GM21619 (cell line): ENCODE measurements at regions not wholly inside any gene's neighbourhood (a gene's known extent, or its start where the extent isn't known, plus 50 kb on each side); places are given as distances from the start of the nearest gene placed in this dataset.

Experiments used
- ATAC-seq: cut with Tn5 transposase; IDR thresholded peaks from one replicate; pipeline ENCODE4 v1.9.1; 2021; ENCODE audit not compliant: unreplicated experiment

DNA sequence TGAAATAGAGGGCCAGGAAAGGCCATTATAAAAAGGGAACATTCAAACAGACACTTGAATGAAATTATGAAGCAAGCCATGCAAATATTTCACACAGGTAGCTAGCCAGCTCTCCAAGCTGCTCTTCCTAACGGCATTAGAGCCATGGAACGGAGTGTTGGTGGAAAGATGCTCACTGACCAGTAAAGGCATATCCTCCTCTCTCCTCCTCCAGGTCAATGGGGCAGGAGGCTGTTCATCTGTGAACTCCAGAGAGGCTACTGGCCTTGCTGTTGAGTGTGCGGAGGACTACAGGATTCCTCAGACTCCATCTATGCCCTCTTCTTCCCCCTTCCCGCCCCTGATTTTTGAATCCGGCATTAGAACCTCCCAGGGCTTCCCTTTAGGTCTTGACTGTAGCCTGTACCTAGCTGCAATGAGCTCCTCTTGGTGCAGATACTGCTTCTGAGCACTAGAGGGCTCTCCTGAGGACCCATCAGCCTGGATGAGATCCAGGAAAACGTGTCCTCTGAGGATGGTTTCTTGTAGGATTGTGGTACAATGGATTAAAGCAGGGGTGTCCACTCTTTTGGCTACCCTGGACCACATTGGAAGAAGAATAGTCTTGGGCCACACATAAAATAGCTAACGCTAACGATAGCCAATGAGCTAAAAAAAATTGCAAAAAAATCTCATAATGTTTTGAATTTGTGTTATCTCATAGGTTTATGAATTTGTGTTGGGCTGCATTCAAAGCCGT is 162.2 kb downstream of the SREK1 start:
- ATAC-seq = no peak

DNA sequence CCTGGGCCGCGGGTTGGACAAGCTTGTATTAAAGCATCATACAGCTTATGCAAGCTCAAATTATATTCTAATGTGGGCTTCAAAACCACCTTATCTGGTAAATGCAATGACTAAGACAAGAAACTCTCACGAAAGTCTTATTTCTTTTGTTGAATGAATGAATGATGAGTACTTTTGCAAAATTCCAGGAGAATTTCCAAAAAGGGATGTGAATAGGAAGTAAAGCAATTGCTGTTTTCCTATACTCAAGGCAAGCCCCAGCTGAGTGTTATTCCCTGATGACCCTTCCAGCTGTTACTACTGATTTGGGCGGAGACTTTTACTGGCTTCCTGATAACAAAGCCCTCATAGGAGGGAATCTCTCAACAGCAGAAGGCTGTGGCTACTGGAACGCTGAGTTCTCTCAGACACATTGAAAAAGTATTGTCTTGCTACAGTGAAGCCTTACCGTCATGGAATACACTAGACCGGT is 162.8 kb downstream of the SREK1 start:
- no peak for ATAC-seq

DNA sequence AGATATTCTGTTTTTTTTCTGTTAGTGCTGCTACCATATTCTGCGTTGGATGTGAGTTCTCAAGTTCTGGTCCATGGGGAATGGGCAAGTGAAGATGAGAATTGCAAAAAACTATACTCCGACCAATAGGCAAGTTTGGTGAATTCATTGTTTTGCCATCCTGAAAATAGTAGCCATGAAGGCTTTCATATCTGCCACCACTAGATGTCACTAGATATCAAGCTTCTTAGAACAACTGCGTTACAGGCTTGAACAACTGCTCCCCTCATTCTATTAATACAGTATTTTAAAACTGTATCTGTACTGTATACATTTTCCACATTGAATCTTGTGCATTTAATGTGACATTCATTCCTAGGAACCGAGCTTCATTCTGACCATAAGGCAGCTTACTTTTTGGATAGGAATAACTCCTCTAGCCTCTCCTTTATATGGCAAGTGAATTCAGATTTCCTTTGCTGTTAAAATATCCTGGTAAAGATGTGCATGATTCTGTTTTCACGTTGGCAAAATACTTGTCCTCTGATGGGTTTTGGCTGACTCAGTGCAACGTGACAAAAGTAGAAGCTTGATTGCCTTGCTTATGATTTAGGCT is 163.6 kb downstream of the SREK1 start:
- peak; percentile 78 for ATAC-seq

DNA sequence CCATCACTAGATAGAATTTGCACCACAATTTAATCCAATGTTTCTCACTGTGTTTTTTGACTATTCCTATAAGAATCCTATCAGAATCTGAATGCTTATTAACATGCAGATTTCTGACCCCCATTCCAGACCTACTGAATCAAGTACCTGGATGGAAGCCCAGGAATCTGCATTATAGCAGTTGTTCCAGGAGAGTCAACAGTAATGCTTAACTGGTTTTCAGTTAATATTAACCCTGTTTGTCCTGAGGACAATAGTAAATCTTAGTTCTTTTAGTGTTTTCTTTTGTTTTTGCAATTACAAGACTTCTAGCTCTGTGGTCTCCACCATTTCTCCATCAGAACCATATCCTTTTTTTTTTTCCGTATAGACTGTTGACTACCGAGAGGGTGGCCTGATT is 168.2 kb downstream of the SREK1 start:
- no peak for ATAC-seq

DNA sequence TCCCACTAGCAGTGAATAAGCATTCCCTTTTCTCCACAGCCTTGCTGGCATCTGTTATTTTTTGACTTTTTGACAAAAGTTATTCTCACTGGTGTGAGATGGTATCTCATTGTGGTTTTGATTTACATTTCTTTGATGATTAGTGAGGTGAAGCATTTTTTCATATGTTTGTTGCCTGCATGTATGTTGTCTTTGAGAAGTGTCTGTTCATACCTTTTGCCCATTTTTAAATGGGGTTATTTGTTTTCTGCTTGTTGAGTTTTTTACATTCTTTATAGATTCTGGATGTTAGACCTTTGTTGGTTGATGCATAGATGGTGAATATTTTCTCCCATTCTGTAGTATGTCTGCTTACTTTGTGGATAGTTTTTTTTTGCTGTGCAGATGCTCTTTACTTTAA is 171.7 kb downstream of the SREK1 start:
- no peak for ATAC-seq

DNA sequence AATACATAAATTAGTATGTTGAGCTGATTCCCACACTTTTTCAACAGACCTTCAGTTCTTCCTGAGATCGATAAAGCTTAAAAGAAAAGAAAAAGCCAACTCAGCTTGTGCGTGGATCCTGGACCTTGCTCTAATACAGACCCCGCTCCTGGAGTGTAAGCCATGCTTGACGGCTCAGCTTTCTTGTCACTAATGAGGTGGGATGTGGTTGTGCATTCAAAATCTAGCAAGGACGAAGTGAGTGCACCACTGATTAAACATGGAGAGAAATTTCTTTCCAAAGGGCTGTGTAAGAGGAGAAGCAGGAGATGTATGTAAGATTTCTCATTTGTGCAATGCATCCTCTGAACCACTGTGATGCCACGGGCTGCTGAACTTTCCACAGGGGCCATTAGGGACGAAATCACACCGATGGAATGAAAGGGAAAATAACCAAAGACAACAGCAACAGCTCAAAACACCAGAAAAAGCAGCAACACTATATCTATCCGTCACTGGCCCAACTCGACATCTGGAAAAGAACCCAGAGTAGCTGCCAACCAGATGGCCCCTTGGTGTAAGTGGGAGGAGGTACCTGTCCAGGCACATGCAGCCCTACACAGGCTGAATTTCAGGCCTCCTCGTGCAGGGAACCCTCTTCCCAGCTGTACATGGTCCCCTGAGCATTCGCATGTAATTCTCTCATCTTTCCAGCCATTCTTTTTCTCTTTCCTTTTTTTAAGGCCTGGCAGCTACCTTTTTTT is 178.9 kb downstream of the SREK1 start:
- ATAC-seq = no peak

DNA sequence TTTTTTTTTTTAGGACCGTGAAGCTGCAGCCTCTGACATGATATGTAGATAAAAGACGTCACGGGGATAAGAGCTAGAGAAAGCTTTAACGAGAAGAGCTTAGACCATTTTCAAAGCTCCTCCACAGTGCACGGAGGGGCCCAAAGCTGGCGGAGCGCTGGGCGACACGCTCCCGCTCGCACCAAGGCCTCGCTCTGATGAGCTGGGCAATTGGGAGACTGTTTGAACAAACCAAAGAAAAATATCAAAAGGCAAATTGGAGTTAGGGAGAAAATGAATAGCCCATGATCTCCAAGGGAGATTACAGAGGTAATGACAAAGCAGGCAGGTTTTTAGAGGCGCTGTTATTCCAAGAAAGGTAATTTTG is 179.4 kb downstream of the SREK1 start:
- ATAC-seq = no peak

DNA sequence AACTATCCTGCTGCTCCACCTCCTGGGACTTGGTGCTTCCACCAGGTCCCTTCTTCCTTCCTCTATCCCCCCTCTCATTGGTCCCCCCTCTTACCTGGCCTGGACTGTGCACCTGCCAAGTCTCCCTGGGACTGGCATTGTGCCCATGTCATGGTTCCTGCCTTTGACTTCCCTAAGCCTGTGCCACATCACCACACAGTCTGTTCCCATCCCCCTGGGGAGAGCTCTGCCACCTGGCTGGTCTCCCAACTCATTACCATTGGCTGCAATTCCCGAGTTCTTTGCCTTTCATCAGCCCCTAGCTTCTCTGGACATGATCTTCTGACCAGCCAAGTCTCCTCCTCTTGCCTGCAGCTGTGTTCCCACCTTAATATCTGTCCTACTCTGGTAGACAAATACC is 180.3 kb downstream of the SREK1 start:
- no peak for ATAC-seq

DNA sequence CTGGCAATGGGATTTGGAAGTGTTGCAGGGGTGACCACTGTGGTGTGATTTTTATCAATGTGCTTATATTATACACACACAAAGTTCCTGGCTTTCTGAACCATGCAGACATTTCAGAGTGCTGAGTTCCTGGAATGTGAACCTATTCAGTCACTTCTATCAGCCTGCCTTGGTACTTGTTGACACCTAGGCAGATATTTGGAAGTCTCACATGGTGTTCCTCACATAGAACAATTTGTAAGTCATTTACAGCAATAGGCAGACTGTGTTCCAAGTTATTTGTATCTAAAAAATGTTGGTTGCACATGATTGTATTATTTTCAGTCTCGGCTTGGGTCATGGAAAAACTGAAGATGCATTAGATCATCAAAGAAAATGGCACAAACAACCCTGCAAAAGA is 182.2 kb downstream of the SREK1 start:
- no peak for ATAC-seq

DNA sequence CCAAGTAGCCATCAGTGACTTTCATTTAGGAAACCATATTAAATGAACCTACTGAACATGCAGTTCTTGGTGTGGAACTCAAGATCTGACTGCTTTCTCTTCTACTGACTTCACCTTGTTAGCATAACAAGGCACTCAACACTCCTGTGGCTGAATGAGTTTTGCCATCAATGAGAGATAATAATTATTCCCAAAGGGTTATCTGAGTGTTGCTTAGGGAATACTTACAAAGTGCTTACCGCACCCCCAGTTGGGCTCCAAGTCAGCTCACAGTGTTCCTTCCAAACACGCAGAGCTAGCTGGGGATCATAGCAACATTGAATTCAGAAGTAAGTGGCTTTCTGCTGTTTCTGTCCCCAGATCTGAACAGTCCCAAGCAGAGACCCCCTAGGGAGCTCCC is 182.9 kb downstream of the SREK1 start:
- no peak for ATAC-seq

DNA sequence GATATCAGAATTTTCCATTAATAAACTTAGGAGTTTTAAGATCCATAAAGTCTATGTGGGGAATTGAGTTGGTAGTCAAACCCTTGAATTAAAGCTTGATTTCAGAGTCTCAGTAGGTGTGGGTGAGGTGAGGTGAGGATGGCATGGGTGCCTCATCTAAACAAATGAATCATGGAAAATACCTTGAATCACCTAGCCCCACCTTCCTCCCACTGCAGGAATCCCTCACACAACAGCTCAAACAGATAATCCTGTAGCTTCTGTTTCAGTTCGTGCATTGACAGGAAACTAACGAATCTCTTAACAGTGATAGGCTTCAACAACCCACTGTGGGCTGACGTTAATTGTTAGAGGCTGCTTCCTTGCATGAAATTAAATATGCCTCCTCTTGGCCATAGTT is 185.0 kb downstream of the SREK1 start:
- no peak for ATAC-seq

DNA sequence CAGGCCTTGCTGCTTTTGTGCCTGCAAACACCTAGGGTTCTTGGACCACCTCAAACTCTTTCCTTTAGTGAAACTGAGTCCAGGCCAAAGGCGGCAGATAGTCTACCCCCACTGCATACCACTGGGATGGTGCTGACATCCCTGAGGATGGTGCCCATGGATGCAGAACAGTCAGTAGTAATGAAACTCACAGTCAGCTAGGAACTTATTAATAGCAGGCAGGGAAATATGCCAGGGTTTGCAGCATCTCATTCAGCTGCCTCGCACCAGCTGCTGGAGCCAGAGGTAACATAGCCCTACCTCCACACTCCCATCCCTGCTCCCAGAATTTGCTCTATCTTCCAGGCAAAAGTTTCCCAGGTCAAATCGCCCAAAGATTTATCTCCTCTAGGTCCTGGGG is 189.1 kb downstream of the SREK1 start:
- no peak for ATAC-seq

DNA sequence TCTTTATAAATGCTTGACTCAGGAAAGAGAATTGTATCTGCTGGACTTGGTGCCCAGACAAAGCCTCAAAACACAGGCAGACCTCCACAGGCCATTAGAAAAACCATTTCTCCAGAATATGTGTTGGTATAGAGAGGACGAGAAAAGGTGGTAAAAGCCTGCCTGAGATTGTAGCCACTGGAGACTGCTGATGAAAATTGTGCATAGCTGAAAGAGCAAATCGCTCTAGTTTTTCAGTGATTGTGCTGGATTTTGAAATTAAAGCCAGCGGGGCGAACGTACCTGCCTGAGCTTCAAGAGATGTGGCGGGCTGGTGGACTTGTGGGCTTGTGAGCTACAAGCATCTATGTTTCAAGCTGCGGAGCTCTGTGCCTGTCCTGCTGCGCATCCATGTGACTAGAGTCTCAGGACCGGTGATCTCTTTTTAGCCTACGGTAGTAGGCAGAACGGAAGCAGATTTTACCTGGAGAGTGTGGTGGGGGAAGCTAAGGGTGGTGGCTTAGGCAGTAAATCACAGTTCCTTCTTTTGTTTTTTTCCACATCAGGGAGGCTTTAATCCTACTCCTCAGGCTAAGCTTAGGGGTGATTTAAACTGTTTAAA is 193.6 kb downstream of the SREK1 start:
- no peak for ATAC-seq

DNA sequence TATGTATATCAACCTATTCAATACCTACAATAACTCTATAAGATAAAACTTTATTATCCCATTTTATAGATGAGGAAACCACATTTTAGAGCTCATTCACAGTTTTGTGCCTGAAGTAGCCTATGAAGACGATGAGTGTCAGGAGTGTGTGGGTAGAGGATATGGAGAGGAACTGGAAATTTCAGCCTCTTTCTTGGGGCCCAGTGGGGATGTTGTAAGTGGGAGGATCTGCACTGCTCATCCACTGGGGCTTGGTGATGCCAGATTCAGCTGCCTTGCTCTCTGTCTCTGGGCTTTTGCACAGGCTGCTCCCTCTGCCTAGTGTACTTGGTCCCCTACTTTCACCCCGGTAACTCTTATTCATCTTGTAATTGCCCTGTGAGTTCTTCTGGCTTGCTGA is 194.7 kb downstream of the SREK1 start:
- ATAC-seq = no peak

DNA sequence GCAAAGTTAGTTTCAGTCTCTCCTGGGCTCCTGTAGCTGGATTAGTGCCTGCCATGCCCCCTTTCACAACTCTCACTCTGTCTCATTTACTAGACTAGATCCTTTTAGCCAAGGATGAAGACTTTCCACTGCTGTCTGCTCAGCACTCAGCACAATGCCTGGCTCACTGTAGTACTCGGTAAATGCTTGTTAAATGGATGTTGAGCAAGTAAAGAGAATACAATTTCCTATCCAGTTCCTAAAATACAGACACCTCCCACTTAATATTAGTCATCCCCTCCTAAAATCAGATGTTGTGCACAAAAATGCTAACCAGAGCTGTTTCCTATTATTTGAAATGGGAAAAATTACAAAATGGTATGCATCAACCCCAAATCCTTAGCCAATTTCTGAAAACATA is 195.8 kb downstream of the SREK1 start:
- ATAC-seq = no peak

DNA sequence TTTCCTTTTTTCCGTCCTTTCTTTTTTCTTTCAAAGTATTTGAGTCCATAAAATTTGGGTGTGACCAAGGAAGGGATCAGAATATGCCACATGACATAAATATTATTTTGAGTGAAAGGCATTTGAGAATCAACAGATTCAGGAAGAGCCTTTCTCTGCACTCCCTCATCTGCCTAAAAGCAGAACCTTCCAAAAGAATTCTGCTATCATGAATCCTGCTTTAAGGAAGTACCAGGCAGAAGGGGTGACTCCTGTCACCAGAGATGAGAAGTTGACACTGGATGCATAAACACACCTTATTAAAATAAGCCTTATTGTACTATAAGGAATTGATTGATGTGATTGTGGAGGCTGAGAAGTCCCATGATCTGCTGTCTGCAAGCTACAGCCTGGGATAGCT is 196.7 kb downstream of the SREK1 start:
- no peak for ATAC-seq

DNA sequence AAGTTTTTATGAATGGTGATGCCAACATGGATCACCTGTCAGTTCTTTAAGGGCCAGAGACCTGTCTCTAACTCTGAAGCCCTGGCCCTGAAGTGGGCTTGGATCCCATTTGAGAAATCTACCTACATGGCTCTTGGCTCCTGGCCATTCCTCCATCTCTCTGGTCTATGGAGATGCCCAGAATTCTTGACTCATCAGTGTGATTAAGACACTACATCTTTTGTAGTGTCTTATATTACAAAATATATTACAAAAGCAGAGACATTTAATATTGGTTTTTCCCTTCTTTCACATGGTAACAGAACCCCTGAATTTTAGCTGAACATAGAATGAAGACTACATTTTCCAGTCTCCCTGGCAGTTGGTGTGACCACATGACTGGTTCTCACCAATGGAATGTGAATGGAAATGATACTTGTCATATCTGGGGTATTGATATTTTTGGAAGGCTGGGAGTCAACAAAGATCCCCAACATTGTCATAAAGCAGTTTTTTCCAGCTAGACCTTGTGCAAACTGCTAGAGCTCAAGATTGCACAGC is 198.3 kb downstream of the SREK1 start:
- ATAC-seq = no peak

DNA sequence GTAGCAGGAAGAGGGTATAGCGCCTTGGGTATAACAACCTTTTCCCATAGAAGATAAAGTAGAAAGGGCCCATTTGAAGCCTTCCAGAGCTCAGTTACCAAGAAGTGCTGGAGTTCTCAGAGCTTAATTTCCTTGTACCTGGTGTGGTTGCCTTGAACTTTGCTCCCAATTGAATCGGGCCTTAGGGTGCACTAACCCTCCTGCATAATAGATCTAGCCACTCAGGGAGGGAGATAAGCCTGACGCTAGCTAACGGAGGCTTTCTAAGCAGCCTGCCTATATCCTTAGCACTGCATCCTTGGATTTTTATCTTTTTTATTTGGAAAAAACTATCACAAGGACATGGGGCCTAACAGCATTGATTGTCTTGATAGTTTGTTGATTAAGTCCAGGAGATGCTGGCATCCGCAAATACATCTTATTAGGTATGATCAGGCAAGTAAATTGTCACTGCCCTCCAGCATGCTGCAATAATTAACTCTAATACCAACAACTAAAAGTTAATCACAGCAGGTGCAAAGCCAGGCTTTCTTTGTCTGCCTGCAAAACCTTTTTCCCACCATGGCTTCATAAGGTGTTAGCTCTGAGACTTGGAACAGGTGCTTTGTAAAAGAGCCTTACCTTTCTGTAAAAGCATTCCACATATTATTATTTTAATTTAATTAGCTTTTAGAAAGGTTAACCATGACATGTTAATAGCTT is 199.4 kb downstream of the SREK1 start:
- no peak for ATAC-seq

DNA sequence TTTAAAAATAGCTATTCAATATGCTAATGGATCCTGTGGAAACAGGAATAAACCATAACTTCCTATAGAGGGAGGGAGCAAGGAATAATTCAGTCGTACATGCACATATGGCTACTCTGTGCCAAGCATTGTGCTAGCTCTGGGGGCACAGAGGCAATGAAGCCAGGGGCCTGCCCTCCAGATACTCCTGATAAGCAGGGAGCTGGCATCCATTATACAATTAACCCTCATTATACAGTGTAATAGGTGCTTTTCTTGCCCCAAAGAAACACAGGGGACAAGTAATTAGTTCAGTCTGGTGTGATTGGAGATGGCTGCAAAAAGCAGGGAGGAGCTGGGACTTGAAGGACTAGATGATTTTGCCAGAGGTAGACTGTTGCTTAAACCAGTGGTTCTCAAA is 200.4 kb downstream of the SREK1 start:
- no peak for ATAC-seq

DNA sequence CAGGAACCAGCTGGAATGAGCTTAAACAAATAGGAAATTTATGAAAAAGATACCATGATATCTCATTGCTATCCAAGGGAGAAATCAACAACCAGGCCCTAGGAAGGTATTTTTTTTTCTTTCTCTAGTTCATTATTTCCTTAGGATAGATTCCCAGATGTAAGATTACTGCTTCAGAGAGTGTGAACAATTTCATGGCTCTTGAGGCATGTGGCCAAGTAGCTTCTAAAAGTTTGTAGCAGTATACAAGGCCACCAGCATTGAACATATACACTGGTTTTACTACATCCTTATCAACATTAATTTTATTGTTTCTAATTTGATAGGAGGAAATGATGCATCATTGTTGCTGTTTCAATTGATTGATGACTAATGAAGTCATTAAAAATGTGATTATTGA is 201.2 kb downstream of the SREK1 start:
- ATAC-seq = no peak

DNA sequence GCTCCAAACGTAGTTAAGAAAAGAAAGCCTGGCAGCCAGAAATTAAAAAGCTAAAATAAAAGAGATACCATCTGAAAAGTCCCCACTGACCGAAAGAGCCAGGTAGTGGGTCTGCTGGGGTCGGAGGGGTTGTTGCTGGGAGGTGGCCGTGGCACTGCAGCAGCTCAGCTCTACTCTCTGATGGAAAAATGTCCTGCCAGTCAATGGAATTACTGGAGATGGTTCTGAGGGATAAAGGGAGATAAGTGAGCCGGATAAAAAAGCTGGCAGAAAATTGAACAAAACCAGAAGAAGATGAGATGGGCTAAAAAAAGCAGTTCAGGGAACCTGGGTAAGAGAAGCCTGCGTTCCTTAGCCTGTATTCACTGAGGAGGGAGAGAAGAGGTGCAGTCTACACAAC is 202.8 kb downstream of the SREK1 start:
- no peak for ATAC-seq
